Tibial artery (tissue), 4 donors: ENCODE measurements at regions not wholly inside any gene's neighbourhood (a gene's known extent, or its start where the extent isn't known, plus 50 kb on each side); places are given as distances from the start of the nearest gene placed in this dataset.

Source experiments
- DNase-seq, 2 donors: peaks; one replicate each; pipeline ENCODE4 v3.0.0-alpha.2; 2019
- H3K27ac ChIP-seq, 2 donors: fragments of 200-600 bp; sonication (generic) in 1 of 2; 1 replicate in 1 of 2; 2 replicates in 1 of 2; pipeline ENCODE4 v1.5.1; 2018 to 2019; ENCODE audit warnings: mild to moderate bottlenecking in 1 of 2
- H3K27me3 ChIP-seq, 2 donors: fragments of 200-600 bp; sonication (generic) in 1 of 2; one replicate each; pipeline versions ENCODE4 v1.5.1 to v1.6.0; 2016 to 2019
- H3K36me3 ChIP-seq, 3 donors: fragments of 200-600 bp; sonication (generic) in 2 of 3; one replicate each; pipeline ENCODE4 v1.5.1; 2016 to 2019; ENCODE audit warnings: mild to moderate bottlenecking in 2 of 3
- H3K4me1 ChIP-seq, 4 donors: fragments of 200-600 bp; sonication (generic) in 2 of 4; 1 replicate in 3 of 4; 2 replicates in 1 of 4; pipeline ENCODE4 v1.5.1; 2016 to 2019
- H3K4me3 ChIP-seq, 2 donors: fragments of 200-600 bp; sonication (generic) in 1 of 2; 1 replicate in 1 of 2; 2 replicates in 1 of 2; pipeline ENCODE4 v1.5.1; 2018 to 2019; ENCODE audit warnings: mild to moderate bottlenecking in 2 of 2
- H3K9me3 ChIP-seq, 3 donors: fragments of 200-600 bp; sonication (generic) in 1 of 3; one replicate each; pipeline ENCODE4 v1.5.1; 2016 to 2019
- CTCF ChIP-seq, 2 experiments: fragments of 200-600 bp in 1 of 2; fragments of 450-650 bp in 1 of 2; IDR thresholded peaks; one replicate each; pipeline ENCODE4 v1.5.1; 2017 to 2019; ENCODE audit warnings: antibody characterized with exemption in 2 of 2, mild to moderate bottlenecking in 1 of 2, moderate library complexity in 1 of 2
- intact Hi-C: fragments of 100-400 bp; cut with DNase I; formaldehyde crosslinking; loops from one replicate; pipeline ENCODE4 v1.15.0; 2023; ENCODE audit warnings: low total_unique reads

- Histone ChIP-seq H3K27ac (no peak overlapping the region), H3K27me3 (no peaks in the 10 kb centered on the region), H3K36me3 (no peaks in the 10 kb centered on the region), H3K4me3 (no peak overlapping the region), H3K4me1 (no peaks in the 10 kb centered on the region), H3K9me3 (no peaks in the 10 kb centered on the region)
- intact Hi-C loops, result no loop called here
- DNase-seq, result no peak
- no peak for TF ChIP-seq CTCF (IDR thresholded peaks at IDR 0.05)
Measured at GRCh38 chr19:30780032-30780431, 407.8 kb downstream of the ZNF536 start.

- Histone ChIP-seq H3K4me3 (no peak overlapping the region), H3K9me3 (no peaks in the 10 kb centered on the region), H3K27me3 (no peaks in the 10 kb centered on the region), H3K4me1 (no peaks in the 10 kb centered on the region), H3K36me3 (no peaks in the 10 kb centered on the region), H3K27ac (no peak overlapping the region)
- no peak for TF ChIP-seq CTCF (IDR thresholded peaks at IDR 0.05)
- intact Hi-C loops, result no loop called here
- DNase-seq, result no peak
Measured at GRCh38 chr19:30778961-30779715, 407.0 kb downstream of the ZNF536 start.

GRCh38 chr19:30778061-30778460 lies 405.9 kb downstream of the ZNF536 start:
- Histone ChIP-seq H3K9me3 (no peaks in the 10 kb centered on the region), H3K27ac (no peak overlapping the region), H3K27me3 (no peaks in the 10 kb centered on the region), H3K36me3 (no peaks in the 10 kb centered on the region), H3K4me1 (no peaks in the 10 kb centered on the region), H3K4me3 (no peak overlapping the region)
- no peak for TF ChIP-seq CTCF (IDR thresholded peaks at IDR 0.05)
- intact Hi-C loops, result no loop called here
- DNase-seq, result no peak

- intact Hi-C loops, result no loop called here
- DNase-seq, result no peak
- Histone ChIP-seq H3K4me1 (no peaks in the 10 kb centered on the region), H3K27ac (no peak overlapping the region), H3K36me3 (no peaks in the 10 kb centered on the region), H3K9me3 (peaks cover 0 to 8% (median 0%) of the 10 kb centered on the region in 3 donors), H3K4me3 (no peak overlapping the region), H3K27me3 (no peaks in the 10 kb centered on the region)
- TF ChIP-seq CTCF (IDR thresholded peaks at IDR 0.05), result no peak
Measured at GRCh38 chr19:30775956-30776355, 403.8 kb downstream of the ZNF536 start.

- Histone ChIP-seq H3K4me3 (no peak overlapping the region), H3K27me3 (no peaks in the 10 kb centered on the region), H3K36me3 (no peaks in the 10 kb centered on the region), H3K27ac (no peak overlapping the region), H3K9me3 (peaks cover 0 to 8% (median 0%) of the 10 kb centered on the region in 3 donors), H3K4me1 (no peaks in the 10 kb centered on the region)
- intact Hi-C loops, result no loop called here
- DNase-seq, result no peak
- TF ChIP-seq CTCF (IDR thresholded peaks at IDR 0.05), result no peak
Measured at GRCh38 chr19:30774252-30774766, 402.1 kb downstream of the ZNF536 start.
